AG04449 (cell line): ENCODE measurements at regions not wholly inside any gene's neighbourhood (a gene's known extent, or its start where the extent isn't known, plus 50 kb on each side); places are given as distances from the start of the nearest gene placed in this dataset.

ENCODE experiments used
- CTCF ChIA-PET: fragments of 350-600 bp; formaldehyde crosslinking; extraction: SDS; loops from one replicate; lab custom pipeline; 2021; ENCODE audit warnings: antibody characterized with exemption; lab: Yijun Ruan, JAX
- POLR2A ChIA-PET: fragments of 400-600, 350-600 bp; formaldehyde crosslinking; extraction: SDS; loops from one replicate; lab custom pipeline; 2020; ENCODE audit warnings: antibody characterized with exemption, inconsistent platforms; lab: Yijun Ruan, JAX
- DNase-seq: peaks from one replicate; pipeline ENCODE4 v3.0.0-alpha.2; 2010; ENCODE audit warnings: low read depth, low spot score
- H3K4me3 ChIP-seq: 2 replicates; pipeline ENCODE4 v1.5.1; 2011; ENCODE audit warnings: low read depth, mild to moderate bottlenecking, control low read depth, low read length
- TF ChIP-seq, protein P1 (sequence below): IDR thresholded peaks from one replicate; pipeline ENCODE4 v1.5.1; 2011; ENCODE audit warnings: mild to moderate bottlenecking, moderate library complexity, low read length, control low read depth, inconsistent platforms; ENCODE audit not compliant: insufficient read depth; ENCODE audit errors: missing control alignments

DNA sequence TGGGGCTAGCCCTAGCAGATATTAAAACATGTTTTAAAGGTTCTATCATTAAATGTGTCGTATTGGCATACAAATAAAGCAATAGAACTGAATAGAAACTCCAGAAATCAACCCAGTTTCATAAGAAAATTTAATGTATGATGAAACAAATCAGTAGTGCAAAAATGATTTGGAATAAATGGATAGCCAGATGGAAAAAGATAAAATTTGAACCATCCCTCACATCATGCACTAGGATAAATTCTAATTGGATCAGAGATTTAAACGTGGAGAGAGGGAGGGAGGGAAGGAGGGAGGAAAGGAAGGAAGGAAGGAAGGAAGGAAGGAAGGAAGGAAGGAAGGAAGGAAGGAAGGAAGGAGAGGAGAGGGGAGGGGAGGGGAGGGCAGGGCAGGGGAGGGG lies 235.3 kb downstream of the SEC61B start:
- ChIA-PET POLR2A (no interaction called here), CTCF (no interaction called here)
- H3K4me3 ChIP-seq: no peak overlapping the region
- DNase-seq: no peak
- TF ChIP-seq, protein P1, sequence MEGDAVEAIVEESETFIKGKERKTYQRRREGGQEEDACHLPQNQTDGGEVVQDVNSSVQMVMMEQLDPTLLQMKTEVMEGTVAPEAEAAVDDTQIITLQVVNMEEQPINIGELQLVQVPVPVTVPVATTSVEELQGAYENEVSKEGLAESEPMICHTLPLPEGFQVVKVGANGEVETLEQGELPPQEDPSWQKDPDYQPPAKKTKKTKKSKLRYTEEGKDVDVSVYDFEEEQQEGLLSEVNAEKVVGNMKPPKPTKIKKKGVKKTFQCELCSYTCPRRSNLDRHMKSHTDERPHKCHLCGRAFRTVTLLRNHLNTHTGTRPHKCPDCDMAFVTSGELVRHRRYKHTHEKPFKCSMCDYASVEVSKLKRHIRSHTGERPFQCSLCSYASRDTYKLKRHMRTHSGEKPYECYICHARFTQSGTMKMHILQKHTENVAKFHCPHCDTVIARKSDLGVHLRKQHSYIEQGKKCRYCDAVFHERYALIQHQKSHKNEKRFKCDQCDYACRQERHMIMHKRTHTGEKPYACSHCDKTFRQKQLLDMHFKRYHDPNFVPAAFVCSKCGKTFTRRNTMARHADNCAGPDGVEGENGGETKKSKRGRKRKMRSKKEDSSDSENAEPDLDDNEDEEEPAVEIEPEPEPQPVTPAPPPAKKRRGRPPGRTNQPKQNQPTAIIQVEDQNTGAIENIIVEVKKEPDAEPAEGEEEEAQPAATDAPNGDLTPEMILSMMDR: no peak

- POLR2A ChIA-PET: no interaction called here
- CTCF ChIA-PET: no interaction called here
- DNase-seq: no peak
- TF ChIP-seq, protein P1: no peak
- H3K4me3 ChIP-seq: no peak overlapping the region
Observed at GRCh38 chr9:99457981-99458380, 235.9 kb downstream of the SEC61B start.

DNA sequence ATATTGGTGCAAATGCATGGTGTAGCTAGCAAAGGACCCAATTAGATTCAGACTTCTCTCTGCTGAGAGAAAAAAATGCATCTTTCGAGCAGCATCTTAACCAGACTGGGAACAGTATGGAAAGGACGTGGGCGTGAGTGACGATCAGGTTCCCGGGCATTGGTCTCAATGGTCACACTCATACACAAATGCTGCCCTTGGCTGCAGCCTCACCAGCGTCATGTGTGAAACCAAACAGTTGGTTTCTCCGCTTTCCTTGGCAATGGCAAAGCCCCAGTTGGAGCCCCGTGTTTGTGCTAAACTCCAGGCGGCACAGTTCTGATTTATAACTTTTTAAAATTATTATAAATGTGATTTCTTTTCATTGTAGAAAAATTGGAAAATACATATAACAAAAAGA lies 237.8 kb downstream of the SEC61B start:
- ChIA-PET POLR2A (no interaction called here), CTCF (no interaction called here)
- H3K4me3 ChIP-seq: no peak overlapping the region
- DNase-seq: no peak
- TF ChIP-seq, protein P1: no peak

DNA sequence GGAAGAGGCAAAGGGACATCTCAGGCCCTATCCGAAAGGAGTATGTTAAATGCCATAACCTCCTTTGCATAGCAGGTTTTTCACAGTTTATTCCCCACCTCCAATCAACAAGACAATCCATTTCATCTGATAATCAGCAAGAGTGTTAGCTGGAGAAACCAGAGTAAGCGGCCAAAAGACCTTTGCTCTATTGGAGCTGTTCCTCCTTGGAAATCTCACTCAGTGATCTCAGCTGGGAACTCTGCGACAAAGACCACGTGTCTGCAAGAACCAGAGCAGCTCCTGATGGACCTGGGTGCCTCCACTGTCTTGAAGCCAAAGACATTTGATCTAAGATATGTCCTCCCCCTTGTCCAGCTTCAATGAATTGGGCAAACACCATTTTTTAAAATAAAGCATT lies 241.0 kb downstream of the SEC61B start:
- TF ChIP-seq, protein P1: no peak
- ChIA-PET POLR2A (no interaction called here), CTCF (no interaction called here)
- DNase-seq: no peak
- no peak overlapping the region for H3K4me3 ChIP-seq

DNA sequence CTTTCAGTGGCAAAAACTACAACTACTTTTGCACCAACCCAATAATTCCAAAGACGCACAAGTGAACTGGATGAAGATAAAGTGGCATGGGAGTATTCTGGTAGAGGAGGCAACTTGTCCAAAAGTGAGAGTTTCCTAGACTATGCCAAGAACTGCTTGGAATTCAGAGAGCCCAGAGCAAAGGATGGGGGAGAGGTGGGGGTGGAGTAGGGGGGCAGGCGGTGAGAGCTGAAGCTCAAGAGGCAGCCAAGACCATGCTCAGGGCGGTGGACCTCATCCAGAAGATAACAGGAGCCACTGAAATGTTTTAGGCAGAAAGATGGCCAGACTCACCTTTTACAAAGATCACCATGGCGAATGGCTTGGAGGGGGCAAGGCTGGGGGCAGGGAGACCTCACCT lies 242.5 kb downstream of the SEC61B start:
- DNase-seq: no peak
- ChIA-PET CTCF (no interaction called here), POLR2A (no interaction called here)
- no peak overlapping the region for H3K4me3 ChIP-seq
- TF ChIP-seq, protein P1: no peak

DNA sequence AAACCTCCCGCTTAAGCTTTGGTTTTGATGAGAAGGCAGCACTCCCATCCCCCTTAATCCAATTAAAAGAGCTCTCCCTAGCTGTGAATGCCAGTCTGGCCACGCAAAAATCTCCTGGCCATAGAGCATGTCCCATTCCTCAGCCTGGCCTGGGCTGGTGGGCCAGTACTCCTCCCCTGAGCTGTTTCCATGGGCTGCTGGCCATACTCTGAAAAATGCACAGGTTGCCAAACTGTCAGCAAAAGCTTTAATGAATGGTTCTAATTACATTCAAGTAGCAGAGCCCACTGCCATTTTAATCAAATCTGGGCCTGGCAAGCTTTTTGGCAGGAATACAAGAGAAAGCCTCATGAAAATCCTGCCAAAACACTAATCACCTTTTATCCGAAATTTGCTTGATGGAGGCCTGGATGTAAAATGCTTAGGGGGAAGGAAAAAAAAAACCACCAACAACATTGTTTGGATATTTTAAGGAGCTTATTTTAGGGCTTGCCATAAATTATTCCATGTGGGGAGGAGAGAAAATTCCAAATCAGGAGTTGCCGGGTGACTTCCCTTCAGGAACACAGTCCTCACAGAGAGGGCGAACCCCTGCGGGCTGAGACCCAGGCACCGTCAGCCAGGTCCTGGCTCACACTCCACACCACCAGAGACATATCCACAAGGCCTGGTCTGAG lies 243.3 kb downstream of the SEC61B start:
- TF ChIP-seq, protein P1: no peak
- ChIA-PET POLR2A (no interaction called here), CTCF (no interaction called here)
- no peak overlapping the region for H3K4me3 ChIP-seq
- no peak for DNase-seq
